ENCODE measurements at regions not wholly inside any gene's neighbourhood (a gene's known extent, or its start where the extent isn't known, plus 50 kb on each side); places are given as distances from the start of the nearest gene placed in this dataset.

DNA sequence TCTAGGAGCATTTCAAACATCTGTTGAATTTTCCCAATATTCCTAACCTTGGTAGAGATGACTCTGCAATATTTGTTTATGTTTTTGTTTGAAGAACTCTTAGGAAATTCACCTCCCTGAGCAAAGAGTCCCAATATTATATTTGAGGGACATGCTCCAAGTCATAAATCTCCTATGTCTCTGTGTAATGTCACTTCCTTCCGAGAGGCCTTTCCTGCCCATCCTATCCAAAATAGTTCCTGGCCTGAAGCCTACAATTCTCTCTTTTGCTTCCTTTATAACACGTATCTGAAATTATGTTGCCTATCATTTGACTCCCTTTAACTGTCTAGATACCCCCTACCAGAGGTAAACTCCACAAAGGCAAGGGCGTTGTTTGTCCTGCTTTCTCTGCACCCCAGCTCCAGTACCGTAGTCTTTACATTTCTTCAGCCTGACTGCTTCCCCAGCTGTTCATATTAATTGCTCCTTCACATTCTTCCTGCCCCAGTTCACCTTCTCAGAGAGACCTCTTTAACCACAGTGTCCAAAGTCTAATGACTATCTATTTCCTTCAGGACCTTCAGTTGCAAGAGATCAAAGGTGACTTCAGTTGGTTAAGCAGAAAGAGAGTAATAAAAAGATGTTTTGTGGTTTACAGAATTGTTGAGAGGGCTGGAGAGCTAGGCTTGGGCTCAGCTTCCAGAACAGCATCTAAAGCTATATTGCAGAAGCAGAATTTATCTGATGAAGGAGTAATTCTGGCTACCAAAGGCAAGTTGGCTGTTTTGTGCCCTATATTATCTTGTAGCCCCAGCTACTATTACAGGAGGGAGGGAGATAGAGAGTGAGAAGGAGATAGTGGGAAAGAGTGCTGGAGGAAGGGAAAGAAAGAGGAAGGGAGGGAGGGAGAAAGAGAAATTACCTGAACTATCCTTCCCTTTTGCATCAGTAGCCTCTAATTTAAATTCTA lies 109.3 kb upstream of the TMEM161B start:
- TF ChIP-seq ZNF565 (CRISPR knock-in tag; conservative IDR thresholded peaks at IDR 0.05; ENCODE audit: low read depth), result no peak
- TF ChIP-seq PPARA (CRISPR knock-in tag; IDR thresholded peaks at IDR 0.05; ENCODE audit: borderline replicate concordance), result no peak
- no peak for TF ChIP-seq BACH2 (CRISPR knock-in tag; IDR thresholded peaks at IDR 0.05; ENCODE audit: borderline replicate concordance)
- TF ChIP-seq RARB (CRISPR knock-in tag; IDR thresholded peaks at IDR 0.05), result no peak
- no peak for TF ChIP-seq ZNF8 (CRISPR knock-in tag; IDR thresholded peaks at IDR 0.05)
- TF ChIP-seq, protein P1, sequence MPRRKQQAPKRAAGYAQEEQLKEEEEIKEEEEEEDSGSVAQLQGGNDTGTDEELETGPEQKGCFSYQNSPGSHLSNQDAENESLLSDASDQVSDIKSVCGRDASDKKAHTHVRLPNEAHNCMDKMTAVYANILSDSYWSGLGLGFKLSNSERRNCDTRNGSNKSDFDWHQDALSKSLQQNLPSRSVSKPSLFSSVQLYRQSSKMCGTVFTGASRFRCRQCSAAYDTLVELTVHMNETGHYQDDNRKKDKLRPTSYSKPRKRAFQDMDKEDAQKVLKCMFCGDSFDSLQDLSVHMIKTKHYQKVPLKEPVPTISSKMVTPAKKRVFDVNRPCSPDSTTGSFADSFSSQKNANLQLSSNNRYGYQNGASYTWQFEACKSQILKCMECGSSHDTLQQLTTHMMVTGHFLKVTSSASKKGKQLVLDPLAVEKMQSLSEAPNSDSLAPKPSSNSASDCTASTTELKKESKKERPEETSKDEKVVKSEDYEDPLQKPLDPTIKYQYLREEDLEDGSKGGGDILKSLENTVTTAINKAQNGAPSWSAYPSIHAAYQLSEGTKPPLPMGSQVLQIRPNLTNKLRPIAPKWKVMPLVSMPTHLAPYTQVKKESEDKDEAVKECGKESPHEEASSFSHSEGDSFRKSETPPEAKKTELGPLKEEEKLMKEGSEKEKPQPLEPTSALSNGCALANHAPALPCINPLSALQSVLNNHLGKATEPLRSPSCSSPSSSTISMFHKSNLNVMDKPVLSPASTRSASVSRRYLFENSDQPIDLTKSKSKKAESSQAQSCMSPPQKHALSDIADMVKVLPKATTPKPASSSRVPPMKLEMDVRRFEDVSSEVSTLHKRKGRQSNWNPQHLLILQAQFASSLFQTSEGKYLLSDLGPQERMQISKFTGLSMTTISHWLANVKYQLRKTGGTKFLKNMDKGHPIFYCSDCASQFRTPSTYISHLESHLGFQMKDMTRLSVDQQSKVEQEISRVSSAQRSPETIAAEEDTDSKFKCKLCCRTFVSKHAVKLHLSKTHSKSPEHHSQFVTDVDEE (CRISPR knock-in tag; IDR thresholded peaks at IDR 0.05), result no peak
- TF ChIP-seq OSR1 (CRISPR knock-in tag; IDR thresholded peaks at IDR 0.05), result no peak
- TF ChIP-seq GLIS3 (CRISPR knock-in tag; IDR thresholded peaks at IDR 0.05), result no peak
- TF ChIP-seq, protein P2, sequence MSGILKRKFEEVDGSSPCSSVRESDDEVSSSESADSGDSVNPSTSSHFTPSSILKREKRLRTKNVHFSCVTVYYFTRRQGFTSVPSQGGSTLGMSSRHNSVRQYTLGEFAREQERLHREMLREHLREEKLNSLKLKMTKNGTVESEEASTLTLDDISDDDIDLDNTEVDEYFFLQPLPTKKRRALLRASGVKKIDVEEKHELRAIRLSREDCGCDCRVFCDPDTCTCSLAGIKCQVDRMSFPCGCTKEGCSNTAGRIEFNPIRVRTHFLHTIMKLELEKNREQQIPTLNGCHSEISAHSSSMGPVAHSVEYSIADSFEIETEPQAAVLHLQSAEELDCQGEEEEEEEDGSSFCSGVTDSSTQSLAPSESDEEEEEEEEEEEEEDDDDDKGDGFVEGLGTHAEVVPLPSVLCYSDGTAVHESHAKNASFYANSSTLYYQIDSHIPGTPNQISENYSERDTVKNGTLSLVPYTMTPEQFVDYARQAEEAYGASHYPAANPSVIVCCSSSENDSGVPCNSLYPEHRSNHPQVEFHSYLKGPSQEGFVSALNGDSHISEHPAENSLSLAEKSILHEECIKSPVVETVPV (CRISPR knock-in tag; IDR thresholded peaks at IDR 0.05), result no peak
- no peak for TF ChIP-seq TCF4 (CRISPR knock-in tag; IDR thresholded peaks at IDR 0.05; ENCODE audit: borderline replicate concordance)
- TF ChIP-seq, protein P3, sequence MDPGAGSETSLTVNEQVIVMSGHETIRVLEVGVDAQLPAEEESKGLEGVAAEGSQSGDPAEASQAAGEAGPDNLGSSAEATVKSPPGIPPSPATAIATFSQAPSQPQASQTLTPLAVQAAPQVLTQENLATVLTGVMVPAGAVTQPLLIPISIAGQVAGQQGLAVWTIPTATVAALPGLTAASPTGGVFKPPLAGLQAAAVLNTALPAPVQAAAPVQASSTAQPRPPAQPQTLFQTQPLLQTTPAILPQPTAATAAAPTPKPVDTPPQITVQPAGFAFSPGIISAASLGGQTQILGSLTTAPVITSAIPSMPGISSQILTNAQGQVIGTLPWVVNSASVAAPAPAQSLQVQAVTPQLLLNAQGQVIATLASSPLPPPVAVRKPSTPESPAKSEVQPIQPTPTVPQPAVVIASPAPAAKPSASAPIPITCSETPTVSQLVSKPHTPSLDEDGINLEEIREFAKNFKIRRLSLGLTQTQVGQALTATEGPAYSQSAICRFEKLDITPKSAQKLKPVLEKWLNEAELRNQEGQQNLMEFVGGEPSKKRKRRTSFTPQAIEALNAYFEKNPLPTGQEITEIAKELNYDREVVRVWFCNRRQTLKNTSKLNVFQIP (CRISPR knock-in tag; IDR thresholded peaks at IDR 0.05; ENCODE audit: borderline replicate concordance, low read depth), result no peak
- no peak for TF ChIP-seq ZNF70 (CRISPR knock-in tag; IDR thresholded peaks at IDR 0.05)
- no peak for TF ChIP-seq TOX (CRISPR knock-in tag; IDR thresholded peaks at IDR 0.05; ENCODE audit: borderline replicate concordance)
- TF ChIP-seq ESRRG (CRISPR knock-in tag; IDR thresholded peaks at IDR 0.05), result no peak
- TF ChIP-seq, protein P4, sequence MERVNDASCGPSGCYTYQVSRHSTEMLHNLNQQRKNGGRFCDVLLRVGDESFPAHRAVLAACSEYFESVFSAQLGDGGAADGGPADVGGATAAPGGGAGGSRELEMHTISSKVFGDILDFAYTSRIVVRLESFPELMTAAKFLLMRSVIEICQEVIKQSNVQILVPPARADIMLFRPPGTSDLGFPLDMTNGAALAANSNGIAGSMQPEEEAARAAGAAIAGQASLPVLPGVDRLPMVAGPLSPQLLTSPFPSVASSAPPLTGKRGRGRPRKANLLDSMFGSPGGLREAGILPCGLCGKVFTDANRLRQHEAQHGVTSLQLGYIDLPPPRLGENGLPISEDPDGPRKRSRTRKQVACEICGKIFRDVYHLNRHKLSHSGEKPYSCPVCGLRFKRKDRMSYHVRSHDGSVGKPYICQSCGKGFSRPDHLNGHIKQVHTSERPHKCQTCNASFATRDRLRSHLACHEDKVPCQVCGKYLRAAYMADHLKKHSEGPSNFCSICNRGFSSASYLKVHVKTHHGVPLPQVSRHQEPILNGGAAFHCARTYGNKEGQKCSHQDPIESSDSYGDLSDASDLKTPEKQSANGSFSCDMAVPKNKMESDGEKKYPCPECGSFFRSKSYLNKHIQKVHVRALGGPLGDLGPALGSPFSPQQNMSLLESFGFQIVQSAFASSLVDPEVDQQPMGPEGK (CRISPR knock-in tag; IDR thresholded peaks at IDR 0.05; ENCODE audit: borderline replicate concordance), result no peak
- no peak for ATAC-seq

DNA sequence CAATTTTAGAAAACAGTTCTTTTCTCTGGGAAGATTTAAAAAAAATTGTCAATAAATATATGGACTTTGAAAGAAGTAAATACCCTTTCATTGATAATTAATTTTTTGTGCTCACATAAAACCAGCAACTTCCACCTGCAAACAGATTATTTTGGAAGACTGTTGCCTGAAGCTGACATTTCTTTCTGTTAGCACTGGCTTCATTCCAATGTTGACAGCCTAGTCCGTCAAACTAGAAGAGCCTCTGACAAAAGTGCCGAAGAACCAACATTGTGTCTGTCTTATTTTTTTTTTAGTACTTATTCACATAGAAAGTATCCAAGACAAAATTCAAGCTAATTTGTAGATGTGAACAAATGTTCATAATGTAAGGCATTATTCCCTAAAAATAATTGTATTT lies 108.6 kb upstream of the TMEM161B start:
- TF ChIP-seq TOX (CRISPR knock-in tag; IDR thresholded peaks at IDR 0.05; ENCODE audit: borderline replicate concordance) (no peak), RARB (CRISPR knock-in tag; IDR thresholded peaks at IDR 0.05) (no peak)
- ATAC-seq, result no peak

DNA sequence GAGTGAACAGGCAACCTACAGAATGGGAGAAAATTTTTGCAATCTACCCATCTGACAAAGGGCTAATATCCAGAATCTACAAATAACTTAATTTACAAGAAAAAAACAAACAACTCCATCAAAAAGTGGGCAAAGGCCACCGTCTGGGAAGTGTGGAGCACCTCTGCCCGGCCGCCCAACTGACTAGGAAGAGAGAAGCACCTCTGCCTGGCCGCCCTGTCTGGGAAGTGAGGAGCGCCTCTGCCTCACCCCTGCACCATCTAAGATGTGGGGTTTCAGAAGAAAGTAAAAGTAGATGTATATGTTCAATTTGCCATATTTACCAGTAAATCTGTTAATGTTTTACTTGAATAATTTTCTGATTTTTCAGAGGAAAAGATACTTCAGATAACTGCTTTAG lies 108.1 kb upstream of the TMEM161B start:
- ATAC-seq, result no peak
- TF ChIP-seq ZNF8 (CRISPR knock-in tag; IDR thresholded peaks at IDR 0.05) (no peak), ARNTL (CRISPR knock-in tag; IDR thresholded peaks at IDR 0.05; ENCODE audit: borderline replicate concordance, low read depth) (no peak), RARB (CRISPR knock-in tag; IDR thresholded peaks at IDR 0.05) (no peak), GLIS3 (CRISPR knock-in tag; IDR thresholded peaks at IDR 0.05) (no peak), ZNF565 (CRISPR knock-in tag; conservative IDR thresholded peaks at IDR 0.05; ENCODE audit: low read depth) (no peak), ZFP3 (CRISPR knock-in tag; IDR thresholded peaks at IDR 0.05) (no peak), OSR1 (CRISPR knock-in tag; IDR thresholded peaks at IDR 0.05) (no peak), TCF4 (CRISPR knock-in tag; IDR thresholded peaks at IDR 0.05; ENCODE audit: borderline replicate concordance) (no peak), BACH2 (CRISPR knock-in tag; IDR thresholded peaks at IDR 0.05; ENCODE audit: borderline replicate concordance) (no peak)
- TF ChIP-seq, protein P3 (CRISPR knock-in tag; IDR thresholded peaks at IDR 0.05; ENCODE audit: borderline replicate concordance, low read depth), result no peak
- TF ChIP-seq, protein P1 (CRISPR knock-in tag; IDR thresholded peaks at IDR 0.05), result no peak
- TF ChIP-seq, protein P5, sequence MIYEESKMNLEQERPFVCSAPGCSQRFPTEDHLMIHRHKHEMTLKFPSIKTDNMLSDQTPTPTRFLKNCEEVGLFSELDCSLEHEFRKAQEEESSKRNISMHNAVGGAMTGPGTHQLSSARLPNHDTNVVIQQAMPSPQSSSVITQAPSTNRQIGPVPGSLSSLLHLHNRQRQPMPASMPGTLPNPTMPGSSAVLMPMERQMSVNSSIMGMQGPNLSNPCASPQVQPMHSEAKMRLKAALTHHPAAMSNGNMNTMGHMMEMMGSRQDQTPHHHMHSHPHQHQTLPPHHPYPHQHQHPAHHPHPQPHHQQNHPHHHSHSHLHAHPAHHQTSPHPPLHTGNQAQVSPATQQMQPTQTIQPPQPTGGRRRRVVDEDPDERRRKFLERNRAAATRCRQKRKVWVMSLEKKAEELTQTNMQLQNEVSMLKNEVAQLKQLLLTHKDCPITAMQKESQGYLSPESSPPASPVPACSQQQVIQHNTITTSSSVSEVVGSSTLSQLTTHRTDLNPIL (CRISPR knock-in tag; IDR thresholded peaks at IDR 0.05; ENCODE audit: low read depth), result no peak
- TF ChIP-seq, protein P2 (CRISPR knock-in tag; IDR thresholded peaks at IDR 0.05), result no peak
